Right lobe of liver (tissue), 6 donors: ENCODE measurements at regions not wholly inside any gene's neighbourhood (a gene's known extent, or its start where the extent isn't known, plus 50 kb on each side); places are given as distances from the start of the nearest gene placed in this dataset.
A peak's percentile ranks its signal among the peaks of the same experiment; 100 is the strongest.

Source experiments
- ATAC-seq, 4 donors: fragments of 200-7000 bp; cut with Tn5 transposase; one replicate each; pipeline ENCODE4 v1.9.1; 2020; ENCODE audit warnings: mild to moderate bottlenecking in 4 of 4, moderate library complexity in 4 of 4
- DNase-seq, 3 donors: peaks; one replicate each; pipeline ENCODE4 v3.0.0-alpha.2; 2020
- H3K27ac ChIP-seq, 3 donors: fragments of 200-600 bp; one replicate each; pipeline ENCODE4 v1.8.0; 2022
- H3K27me3 ChIP-seq, 2 donors: fragments of 200-600 bp; one replicate each; pipeline ENCODE4 v1.8.0; 2022
- H3K36me3 ChIP-seq, 4 donors: fragments of 200-600 bp; sonication (generic) in 1 of 4; one replicate each; pipeline versions ENCODE4 v1.5.1 to v1.8.0; 2017 to 2022; ENCODE audit warnings: control low read depth in 1 of 4
- H3K4me1 ChIP-seq, 4 donors: fragments of 200-600 bp; sonication (generic) in 1 of 4; one replicate each; pipeline versions ENCODE4 v1.5.1 to v1.8.0; 2017 to 2022; ENCODE audit warnings: control low read depth in 1 of 4
- H3K4me3 ChIP-seq, 3 donors: fragments of 200-600 bp; one replicate each; pipeline ENCODE4 v1.8.0; 2022
- H3K9me3 ChIP-seq, 4 donors: fragments of 200-600 bp; sonication (generic) in 1 of 4; one replicate each; pipeline versions ENCODE4 v1.5.1 to v1.8.0; 2017 to 2022; ENCODE audit warnings: control low read depth in 1 of 4
- CTCF ChIP-seq, 4 donors: fragments of 200-600 bp in 3 of 4; fragments of 450-650 bp in 1 of 4; IDR thresholded peaks; one replicate each; pipeline versions ENCODE4 v1.5.1 to v1.8.0; 2016 to 2022; ENCODE audit warnings: antibody characterized with exemption in 4 of 4, mild to moderate bottlenecking in 2 of 4
- POLR2A ChIP-seq: fragments of 450-650 bp; IDR thresholded peaks from one replicate; pipeline ENCODE4 v1.6.1; 2017; ENCODE audit warnings: antibody characterized with exemption, mild to moderate bottlenecking
- WGBS: methylation state at CpG from one replicate; pipeline ENCODE4 v1.1.6; 2018; ENCODE audit warnings: low coverage, low lambda C conversion rate; ENCODE audit not compliant: insufficient coverage; ENCODE audit errors: missing lambda C conversion rate; 5-methylcytosine and 5-hydroxymethylcytosine counted together
- intact Hi-C, 2 donors: fragments of 100-400 bp; cut with DNase I; formaldehyde crosslinking; loops; one replicate each; pipeline versions ENCODE4 v1.11.2 to v1.14.1; 2022
- donor health status: DM: no; HTN: yes; CAD: no.
- donor health status: DM: no; HTN: no; CAD: no.
- donor health status: DM: no; HTN: no; CAD: no.
- donor health status: DM: no; HTN: yes; CAD: no.
- donor health status: DM: no; HTN: yes; CAD: no.

DNA sequence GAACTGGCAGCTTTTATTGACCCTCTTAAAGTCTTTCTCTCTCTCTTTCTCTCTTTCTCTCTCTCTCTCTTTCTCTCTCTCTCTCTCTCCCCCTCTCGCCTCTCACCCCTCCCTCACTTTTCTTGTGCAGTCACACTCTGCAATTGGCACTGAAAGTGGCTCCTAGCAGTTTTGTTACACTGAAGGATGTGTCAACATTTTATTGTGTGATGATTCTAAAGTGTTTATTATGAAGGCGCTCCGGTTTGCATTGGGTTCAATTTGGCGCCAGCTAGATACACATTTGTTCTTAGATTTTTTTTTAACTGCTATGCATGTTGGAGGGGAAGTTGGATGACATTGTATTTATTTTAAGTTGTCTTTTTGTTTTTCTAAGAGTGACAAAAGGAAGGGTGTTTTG is 64.0 kb upstream of the CHRM3 start:
- H3K27me3 ChIP-seq, result no peaks in the 10 kb centered on the region
- no peaks in the 10 kb centered on the region for H3K36me3 ChIP-seq
- ATAC-seq, result no peak
- TF ChIP-seq CTCF (IDR thresholded peaks at IDR 0.05) (no peak), POLR2A (no peak)
- H3K4me3 ChIP-seq, result no peak overlapping the region
- no peaks in the 10 kb centered on the region for H3K4me1 ChIP-seq
- no peaks in the 10 kb centered on the region for H3K9me3 ChIP-seq
- H3K27ac ChIP-seq, result no peak overlapping the region
- no peak for DNase-seq
- intact Hi-C loops, result no loop called here
- 45% methylated on average over 4 of the region's 4 CpGs for WGBS

GRCh38 chr1:239321877-239322276 is 64.5 kb upstream of the CHRM3 start:
- ATAC-seq, result peak in 1 of 4 donors; percentile 33
- intact Hi-C loops, result no loop called here

GRCh38 chr1:239317948-239318347 is 68.4 kb upstream of the CHRM3 start:
- intact Hi-C loops, result no loop called here
- 91% methylated on average over 1 of the region's 1 CpG for WGBS
- TF ChIP-seq POLR2A (no peak), CTCF (IDR thresholded peaks at IDR 0.05) (no peak)

More at GRCh38 chr1:239321877-239322276, 64.5 kb upstream of the CHRM3 start:
- no peak for DNase-seq
- 64% methylated on average over 1 of the region's 1 CpG for WGBS
- no peak overlapping the region for H3K27ac ChIP-seq
- no peak for TF ChIP-seq CTCF (IDR thresholded peaks at IDR 0.05)
- no peak for TF ChIP-seq POLR2A
- no peaks in the 10 kb centered on the region for H3K9me3 ChIP-seq
- H3K27me3 ChIP-seq, result no peaks in the 10 kb centered on the region
- no peaks in the 10 kb centered on the region for H3K4me1 ChIP-seq
- H3K4me3 ChIP-seq, result no peak overlapping the region
- H3K36me3 ChIP-seq, result no peaks in the 10 kb centered on the region

GRCh38 chr1:239315631-239316217 is 70.6 kb upstream of the CHRM3 start:
- Histone ChIP-seq H3K4me1 (peaks cover 0 to 5% (median 2%) of the 10 kb centered on the region in 4 donors), H3K4me3 (peak overlapping the region; percentile 29 to 45 (median 39)), H3K9me3 (no peaks in the 10 kb centered on the region), H3K36me3 (no peaks in the 10 kb centered on the region), H3K27me3 (no peaks in the 10 kb centered on the region), H3K27ac (peak overlapping the region in 2 of 3 donors; percentile 60 to 75)
- WGBS, result 44% methylated on average over 3 of the region's 3 CpGs
- DNase-seq (no peak), ATAC-seq (peak; percentile 90 to 96 (median 92))
- TF ChIP-seq POLR2A (no peak), CTCF (IDR thresholded peaks at IDR 0.05) (no peak)
- intact Hi-C loops, result no loop called here

More at GRCh38 chr1:239317948-239318347, 68.4 kb upstream of the CHRM3 start:
- Histone ChIP-seq H3K4me3 (no peak overlapping the region), H3K27me3 (no peaks in the 10 kb centered on the region), H3K36me3 (no peaks in the 10 kb centered on the region), H3K4me1 (peaks cover 0 to 5% (median 2%) of the 10 kb centered on the region in 4 donors), H3K9me3 (no peaks in the 10 kb centered on the region), H3K27ac (no peak overlapping the region)
- ATAC-seq (peak in 1 of 4 donors; percentile 16), DNase-seq (no peak)
